ENCODE measurements at regions not wholly inside any gene's neighbourhood (a gene's known extent, or its start where the extent isn't known, plus 50 kb on each side); places are given as distances from the start of the nearest gene placed in this dataset.

- H3K9me3 ChIP-seq (replicated peaks in 1 of 3) = no peaks in the 10 kb centered on the region
- intact Hi-C loops (cut with DNase I) = no loop called here
- no peak overlapping the region for H3K4me3 ChIP-seq
- no peak for DNase-seq
- H3K27me3 ChIP-seq = no peaks in the 10 kb centered on the region
- H3K4me1 ChIP-seq (replicated peaks in 1 of 2) = no peaks in the 10 kb centered on the region
- no peaks in the 10 kb centered on the region for H3K36me3 ChIP-seq (replicated peaks in 1 of 2)
- no peak for TF ChIP-seq POLR2A (IDR thresholded peaks at IDR 0.05)
- no peak for TF ChIP-seq CTCF (IDR thresholded peaks at IDR 0.05)
- no peak overlapping the region for H3K27ac ChIP-seq
- 70 to 83% (median 78%) methylated on average over 2 of the region's 2 CpGs for WGBS, 4 donors
These were observed 52.5 kb upstream of the NRP1 start for GRCh38 chr10:33386926-33387325.

- Histone ChIP-seq H3K27ac (no peak overlapping the region), H3K9me3 (replicated peaks in 1 of 3) (no peaks in the 10 kb centered on the region), H3K36me3 (replicated peaks in 1 of 2) (no peaks in the 10 kb centered on the region), H3K27me3 (no peaks in the 10 kb centered on the region), H3K4me1 (replicated peaks in 1 of 2) (no peaks in the 10 kb centered on the region), H3K4me3 (no peak overlapping the region)
- 92 to 98% (median 95%) methylated on average over 2 of the region's 2 CpGs for WGBS, 4 donors
- DNase-seq = no peak
- TF ChIP-seq CTCF (IDR thresholded peaks at IDR 0.05) (no peak), POLR2A (IDR thresholded peaks at IDR 0.05) (no peak)
- intact Hi-C loops (cut with DNase I) = no loop called here
These were observed 51.2 kb upstream of the NRP1 start for GRCh38 chr10:33385686-33386085.

GRCh38 chr10:33385015-33385414 is 50.5 kb upstream of the NRP1 start:
- WGBS, 4 donors = 91 to 98% (median 92%) methylated on average over 4 to 5 of the region's 5 CpGs
- intact Hi-C loops (cut with DNase I) = no loop called here

More at GRCh38 chr10:33385015-33385414, 50.5 kb upstream of the NRP1 start:
- Histone ChIP-seq H3K4me3 (no peak overlapping the region), H3K27ac (no peak overlapping the region), H3K9me3 (replicated peaks in 1 of 3) (no peaks in the 10 kb centered on the region), H3K27me3 (no peaks in the 10 kb centered on the region), H3K4me1 (replicated peaks in 1 of 2) (no peaks in the 10 kb centered on the region), H3K36me3 (replicated peaks in 1 of 2) (no peaks in the 10 kb centered on the region)
- DNase-seq = no peak
- TF ChIP-seq POLR2A (IDR thresholded peaks at IDR 0.05) (no peak), CTCF (IDR thresholded peaks at IDR 0.05) (no peak)

Measured in adrenal gland (tissue), 9 donors.